Activated CD8-positive, alpha-beta memory T cell treated with anti-CD3 and anti-CD28 coated beads, Interleukin-2, amount 10 ng/mL, durations not matched to agents 7 days and 5 days (primary cell): ENCODE measurements at regions not wholly inside any gene's neighbourhood (a gene's known extent, or its start where the extent isn't known, plus 50 kb on each side); places are given as distances from the start of the nearest gene placed in this dataset.

Source experiments
- ATAC-seq: fragments of 150-1000 bp; cut with Tn5 transposase; one replicate; pipeline ENCODE4 v1.10.0; 2021; ENCODE audit warnings: moderate library complexity
- CTCF ChIA-PET: fragments of 350-600 bp; sonication (Branson Sonifier 250); formaldehyde crosslinking; loops from one replicate; lab custom pipeline; 2021; ENCODE audit warnings: antibody characterized with exemption; lab: Charles Lee
- DNase-seq: peaks from one replicate; pipeline ENCODE4 v3.0.0-alpha.2; 2020
- H3K27ac Mint-ChIP-seq: one replicate; pipeline ENCODE4 v1.8.0; 2021; ENCODE audit warnings: mild to moderate bottlenecking, mixed read lengths
- H3K27me3 Mint-ChIP-seq: one replicate; pipeline ENCODE4 v1.8.0; 2021; ENCODE audit warnings: mixed read lengths
- H3K36me3 Mint-ChIP-seq: one replicate; pipeline ENCODE4 v1.8.0; 2021; ENCODE audit warnings: mild to moderate bottlenecking, mixed read lengths
- H3K4me1 Mint-ChIP-seq: one replicate; pipeline ENCODE4 v1.8.0; 2021; ENCODE audit warnings: mixed read lengths
- H3K4me3 Mint-ChIP-seq: one replicate; pipeline ENCODE4 v1.8.0; 2021; ENCODE audit warnings: mild to moderate bottlenecking, moderate library complexity, mixed read lengths
- H3K9me3 Mint-ChIP-seq: one replicate; pipeline ENCODE4 v1.8.0; 2022; ENCODE audit warnings: low read depth, mixed read lengths

DNA sequence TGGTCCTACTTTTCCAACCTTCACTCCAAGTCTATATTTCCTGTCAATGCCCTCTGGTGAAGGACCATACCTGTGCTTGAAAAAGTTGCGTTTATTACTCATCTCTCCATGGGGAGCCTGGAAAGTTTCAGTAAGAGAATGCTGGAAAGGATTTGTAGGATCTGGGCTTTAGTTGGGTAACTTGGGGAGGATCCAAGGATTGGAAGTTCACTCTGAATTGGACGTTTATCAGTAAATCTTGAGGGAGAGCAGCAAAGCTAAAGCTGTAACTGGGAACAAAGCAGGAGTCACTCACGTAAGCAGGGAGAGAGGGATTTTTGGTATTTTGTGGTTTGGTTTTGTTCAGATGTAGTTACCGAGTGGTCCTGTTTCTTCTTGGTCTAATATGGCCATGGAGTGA, 51.4 kb upstream of the NPVF start:
- H3K4me1 Mint-ChIP-seq = no peaks in the 10 kb centered on the region
- peaks cover 41% of the 10 kb centered on the region for H3K27me3 Mint-ChIP-seq
- no peak overlapping the region for H3K27ac Mint-ChIP-seq
- H3K4me3 Mint-ChIP-seq = no peak overlapping the region
- CTCF ChIA-PET = no interaction called here
- DNase-seq (no peak), ATAC-seq (no peak)
- no peaks in the 10 kb centered on the region for H3K36me3 Mint-ChIP-seq
- no peaks in the 10 kb centered on the region for H3K9me3 Mint-ChIP-seq

DNA sequence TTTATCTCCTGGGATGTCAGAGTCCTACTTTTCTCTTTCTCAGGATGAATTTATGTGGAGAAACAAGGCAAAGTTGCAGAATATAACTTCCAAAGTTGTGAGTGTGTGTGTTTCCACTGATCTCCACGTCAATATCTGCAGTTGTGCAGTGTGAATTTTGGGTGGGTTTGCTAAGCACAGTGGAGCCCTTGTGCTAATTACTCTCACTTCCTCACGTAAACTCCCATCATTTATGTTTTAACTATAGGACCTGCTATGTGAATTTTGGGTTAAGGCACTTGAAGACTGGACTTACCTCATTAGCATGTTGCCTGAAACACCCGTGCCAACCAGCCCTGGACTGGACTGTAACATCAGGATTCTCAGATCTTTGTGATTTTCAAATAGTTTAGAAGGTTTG, 51.9 kb upstream of the NPVF start:
- Mint-ChIP-seq H3K36me3 (no peaks in the 10 kb centered on the region), H3K4me1 (no peaks in the 10 kb centered on the region), H3K27me3 (peaks cover 39% of the 10 kb centered on the region), H3K4me3 (no peak overlapping the region), H3K9me3 (no peaks in the 10 kb centered on the region), H3K27ac (no peak overlapping the region)
- DNase-seq = no peak
- ATAC-seq = no peak
- CTCF ChIA-PET = no interaction called here

GRCh38 chr7:25282194-25282593, 53.9 kb upstream of the NPVF start:
- H3K4me1 Mint-ChIP-seq = no peaks in the 10 kb centered on the region
- ATAC-seq (no peak), DNase-seq (no peak)
- H3K4me3 Mint-ChIP-seq = no peak overlapping the region
- no peak overlapping the region for H3K27ac Mint-ChIP-seq
- no peaks in the 10 kb centered on the region for H3K36me3 Mint-ChIP-seq
- CTCF ChIA-PET = no interaction called here
- peaks cover 41% of the 10 kb centered on the region for H3K27me3 Mint-ChIP-seq
- no peaks in the 10 kb centered on the region for H3K9me3 Mint-ChIP-seq

- Mint-ChIP-seq H3K9me3 (no peaks in the 10 kb centered on the region), H3K36me3 (no peaks in the 10 kb centered on the region), H3K27ac (no peak overlapping the region), H3K4me3 (no peak overlapping the region), H3K4me1 (no peaks in the 10 kb centered on the region), H3K27me3 (peaks cover 30% of the 10 kb centered on the region)
- ATAC-seq = no peak
- DNase-seq = no peak
- CTCF ChIA-PET = interaction anchor here (1.6 kb wide), 1 partner anchor 28 kb away, joined by 3 read pairs; no protein-coding TSS in a partner anchor
These were observed 58.5 kb upstream of the NPVF start for GRCh38 chr7:25286756-25287155.

DNA sequence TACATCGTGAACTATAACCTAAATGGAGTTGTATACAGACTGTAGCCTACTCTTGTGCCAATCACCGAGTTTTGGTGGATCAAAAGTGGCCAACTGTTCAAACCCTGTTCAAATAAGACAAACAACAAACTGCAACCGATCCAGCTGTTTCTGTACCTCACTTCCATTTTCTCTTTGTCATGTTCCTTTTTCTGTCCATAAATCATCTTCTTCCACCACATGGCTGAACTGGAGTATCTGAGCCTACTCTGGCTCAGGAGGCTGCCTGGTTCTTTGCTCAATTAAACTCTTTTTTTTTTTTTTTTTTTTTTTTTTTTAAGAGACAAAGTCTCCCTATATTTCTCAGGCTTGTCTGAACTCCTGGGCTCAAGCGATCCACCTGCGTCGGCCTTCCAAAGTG, 59.0 kb upstream of the NPVF start:
- Mint-ChIP-seq H3K4me1 (no peaks in the 10 kb centered on the region), H3K9me3 (no peaks in the 10 kb centered on the region), H3K36me3 (no peaks in the 10 kb centered on the region), H3K27me3 (peaks cover 30% of the 10 kb centered on the region), H3K4me3 (no peak overlapping the region), H3K27ac (no peak overlapping the region)
- no peak for DNase-seq
- CTCF ChIA-PET = interaction anchor here (0.6 kb wide), 1 partner anchor 565 kb away, joined by 4 read pairs; no protein-coding TSS in a partner anchor
- ATAC-seq = no peak

DNA sequence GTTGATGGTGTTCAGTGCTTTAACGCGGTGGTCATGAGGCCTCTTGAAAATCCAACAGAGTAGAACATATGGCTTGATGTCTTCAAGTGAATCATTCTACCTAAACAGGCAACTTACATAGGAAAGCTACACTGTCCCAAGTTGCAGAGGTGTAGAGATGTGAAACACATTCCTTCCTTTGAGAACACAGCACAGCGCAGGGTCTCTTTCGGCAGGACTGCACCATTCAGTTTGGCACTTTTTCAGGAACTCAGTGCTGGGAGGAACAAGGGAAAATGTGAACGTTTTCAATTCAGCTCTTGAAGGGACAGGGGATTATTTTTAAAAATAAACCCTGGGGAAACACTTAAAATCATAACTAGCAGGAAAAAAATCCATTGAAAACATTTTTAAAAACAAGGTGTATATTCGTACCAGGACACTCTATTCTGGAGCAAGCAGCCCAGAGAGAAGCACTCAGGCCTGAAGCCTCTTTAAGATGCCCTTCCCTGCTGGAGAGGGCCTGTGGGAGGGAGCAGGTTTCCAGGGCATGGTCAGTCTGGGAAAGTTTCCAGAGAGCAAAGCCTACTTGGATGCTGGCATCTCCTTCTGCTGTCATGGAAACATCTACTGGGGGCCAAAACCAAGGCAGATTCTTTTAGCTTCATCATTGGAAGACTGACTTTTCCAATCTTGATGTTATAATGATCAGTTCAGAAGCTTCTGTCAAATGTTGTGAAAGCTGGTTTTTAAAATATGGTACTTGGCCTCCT, 60.4 kb upstream of the NPVF start:
- H3K27ac Mint-ChIP-seq = no peak overlapping the region
- CTCF ChIA-PET = no interaction called here
- H3K4me3 Mint-ChIP-seq = no peak overlapping the region
- no peak for DNase-seq
- no peaks in the 10 kb centered on the region for H3K9me3 Mint-ChIP-seq
- H3K4me1 Mint-ChIP-seq = no peaks in the 10 kb centered on the region
- no peaks in the 10 kb centered on the region for H3K36me3 Mint-ChIP-seq
- no peak for ATAC-seq
- peaks cover 27% of the 10 kb centered on the region for H3K27me3 Mint-ChIP-seq

DNA sequence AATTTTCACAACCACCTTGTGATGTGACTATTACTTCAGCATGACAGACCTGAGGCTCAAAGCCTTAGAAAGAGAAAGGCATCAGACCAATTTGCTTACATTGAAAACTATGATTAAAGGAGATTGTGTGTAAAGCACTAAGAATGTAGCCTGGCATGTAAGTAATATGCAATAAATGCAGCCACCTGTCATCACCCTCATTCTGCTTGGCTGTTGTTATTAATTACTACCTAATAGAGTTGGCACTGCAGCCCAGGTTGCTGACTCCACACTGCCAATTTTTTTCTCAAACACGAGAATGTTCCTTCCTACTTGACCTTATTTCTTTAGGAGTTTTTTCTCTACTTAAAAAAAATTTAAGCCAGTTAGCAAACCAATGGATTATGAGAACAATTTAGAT, 61.2 kb upstream of the NPVF start:
- ATAC-seq = no peak
- H3K36me3 Mint-ChIP-seq = no peaks in the 10 kb centered on the region
- no peak overlapping the region for H3K4me3 Mint-ChIP-seq
- DNase-seq = no peak
- CTCF ChIA-PET = no interaction called here
- H3K27ac Mint-ChIP-seq = no peak overlapping the region
- H3K27me3 Mint-ChIP-seq = peaks cover 24% of the 10 kb centered on the region
- no peaks in the 10 kb centered on the region for H3K4me1 Mint-ChIP-seq
- H3K9me3 Mint-ChIP-seq = no peaks in the 10 kb centered on the region

GRCh38 chr7:25294624-25295023, 66.3 kb upstream of the NPVF start:
- Mint-ChIP-seq H3K4me3 (no peak overlapping the region), H3K9me3 (no peaks in the 10 kb centered on the region), H3K27me3 (peaks cover 3% of the 10 kb centered on the region), H3K4me1 (no peaks in the 10 kb centered on the region), H3K36me3 (no peaks in the 10 kb centered on the region), H3K27ac (no peak overlapping the region)
- ATAC-seq (no peak), DNase-seq (no peak)
- CTCF ChIA-PET = no interaction called here

DNA sequence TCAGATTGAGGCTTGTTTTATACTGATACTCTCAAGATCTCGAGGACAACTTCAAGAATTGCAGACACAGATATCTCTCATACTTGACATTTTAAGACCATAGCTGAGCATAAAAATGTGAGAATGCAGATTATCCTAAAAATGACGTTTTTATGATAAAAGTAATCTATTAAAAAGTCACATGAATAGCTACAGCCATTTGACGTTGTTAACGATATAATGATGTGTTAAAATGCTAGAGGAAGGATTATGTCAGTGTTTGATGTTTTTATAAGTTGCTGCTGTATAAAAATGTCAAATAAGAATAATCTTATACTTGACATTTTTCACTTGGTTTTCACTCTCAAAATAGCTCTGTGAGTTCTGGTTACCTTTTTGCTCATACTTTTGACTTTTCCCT, 67.1 kb upstream of the NPVF start:
- Mint-ChIP-seq H3K4me3 (no peak overlapping the region), H3K9me3 (no peaks in the 10 kb centered on the region), H3K36me3 (no peaks in the 10 kb centered on the region), H3K27ac (no peak overlapping the region), H3K4me1 (no peaks in the 10 kb centered on the region), H3K27me3 (peaks cover 3% of the 10 kb centered on the region)
- CTCF ChIA-PET = no interaction called here
- ATAC-seq (no peak), DNase-seq (no peak)

- Mint-ChIP-seq H3K27ac (no peak overlapping the region), H3K4me3 (no peak overlapping the region), H3K4me1 (no peaks in the 10 kb centered on the region), H3K36me3 (no peaks in the 10 kb centered on the region), H3K9me3 (no peaks in the 10 kb centered on the region), H3K27me3 (peaks cover 8% of the 10 kb centered on the region)
- no peak for DNase-seq
- no peak for ATAC-seq
- CTCF ChIA-PET = interaction anchor here (0.7 kb wide), 1 partner anchor 459 kb away, joined by 3 read pairs; no protein-coding TSS in a partner anchor
These were observed 67.8 kb upstream of the NPVF start for GRCh38 chr7:25296086-25296485.

DNA sequence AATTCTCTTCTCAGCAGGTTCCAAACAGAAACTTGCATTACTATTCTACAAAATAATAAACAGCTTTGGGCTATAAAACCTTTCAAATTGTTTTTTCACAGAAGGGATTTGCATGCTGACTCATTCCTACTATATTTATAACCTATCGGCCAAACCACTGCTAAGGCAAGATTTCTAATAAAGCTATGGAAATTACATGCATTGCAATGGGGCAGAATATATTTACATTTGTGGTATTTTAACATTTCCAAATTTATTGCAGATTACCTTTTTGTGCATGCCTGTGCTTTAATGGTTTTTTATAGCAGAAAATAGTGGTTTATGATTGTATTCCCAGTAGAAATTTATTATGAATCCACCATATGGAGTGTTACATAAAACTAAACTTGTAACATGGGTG, 69.0 kb upstream of the NPVF start:
- peaks cover 13% of the 10 kb centered on the region for H3K27me3 Mint-ChIP-seq
- ATAC-seq (no peak), DNase-seq (no peak)
- no peaks in the 10 kb centered on the region for H3K36me3 Mint-ChIP-seq
- H3K4me3 Mint-ChIP-seq = no peak overlapping the region
- H3K9me3 Mint-ChIP-seq = no peaks in the 10 kb centered on the region
- no peak overlapping the region for H3K27ac Mint-ChIP-seq
- H3K4me1 Mint-ChIP-seq = no peaks in the 10 kb centered on the region
- CTCF ChIA-PET = interaction anchor here (0.6 kb wide), 1 partner anchor 58 kb away, joined by 3 read pairs; no protein-coding TSS in a partner anchor

GRCh38 chr7:25303281-25304181, 75.2 kb upstream of the NPVF start:
- no peak overlapping the region for H3K27ac Mint-ChIP-seq
- H3K36me3 Mint-ChIP-seq = no peaks in the 10 kb centered on the region
- no peaks in the 10 kb centered on the region for H3K9me3 Mint-ChIP-seq
- no peaks in the 10 kb centered on the region for H3K4me1 Mint-ChIP-seq
- peaks cover 24% of the 10 kb centered on the region for H3K27me3 Mint-ChIP-seq
- ATAC-seq (no peak), DNase-seq (no peak)
- no peak overlapping the region for H3K4me3 Mint-ChIP-seq
- CTCF ChIA-PET = no interaction called here

GRCh38 chr7:25304691-25305090, 76.4 kb upstream of the NPVF start:
- H3K36me3 Mint-ChIP-seq = no peaks in the 10 kb centered on the region
- no peak overlapping the region for H3K4me3 Mint-ChIP-seq
- no peaks in the 10 kb centered on the region for H3K9me3 Mint-ChIP-seq
- peaks cover 24% of the 10 kb centered on the region for H3K27me3 Mint-ChIP-seq
- no peak overlapping the region for H3K27ac Mint-ChIP-seq
- CTCF ChIA-PET = no interaction called here
- H3K4me1 Mint-ChIP-seq = no peaks in the 10 kb centered on the region
- ATAC-seq (no peak), DNase-seq (no peak)

DNA sequence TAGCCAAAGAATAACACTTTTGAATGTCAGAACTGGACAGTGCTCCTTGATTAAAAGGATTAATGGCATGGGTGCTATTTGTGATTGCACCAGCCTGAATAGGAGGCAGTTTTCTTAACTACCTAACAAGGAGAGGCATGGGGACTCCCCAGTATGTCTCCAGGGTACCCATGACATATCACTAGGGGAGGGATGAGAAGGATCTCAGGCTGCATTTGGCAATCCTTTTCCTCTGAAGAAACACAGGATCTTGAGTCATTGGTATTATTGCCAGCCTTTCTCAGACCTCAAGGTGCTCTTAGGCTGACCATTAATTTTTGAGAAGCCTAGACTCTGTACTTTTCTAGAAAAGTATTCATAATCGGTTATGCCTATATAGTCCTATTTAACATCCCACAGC, 77.5 kb upstream of the NPVF start:
- Mint-ChIP-seq H3K27ac (no peak overlapping the region), H3K9me3 (no peaks in the 10 kb centered on the region), H3K4me3 (no peak overlapping the region), H3K27me3 (peaks cover 22% of the 10 kb centered on the region), H3K4me1 (no peaks in the 10 kb centered on the region), H3K36me3 (no peaks in the 10 kb centered on the region)
- DNase-seq = no peak
- CTCF ChIA-PET = no interaction called here
- no peak for ATAC-seq
